ENCODE measurements at regions not wholly inside any gene's neighbourhood (a gene's known extent, or its start where the extent isn't known, plus 50 kb on each side); places are given as distances from the start of the nearest gene placed in this dataset.

DNA sequence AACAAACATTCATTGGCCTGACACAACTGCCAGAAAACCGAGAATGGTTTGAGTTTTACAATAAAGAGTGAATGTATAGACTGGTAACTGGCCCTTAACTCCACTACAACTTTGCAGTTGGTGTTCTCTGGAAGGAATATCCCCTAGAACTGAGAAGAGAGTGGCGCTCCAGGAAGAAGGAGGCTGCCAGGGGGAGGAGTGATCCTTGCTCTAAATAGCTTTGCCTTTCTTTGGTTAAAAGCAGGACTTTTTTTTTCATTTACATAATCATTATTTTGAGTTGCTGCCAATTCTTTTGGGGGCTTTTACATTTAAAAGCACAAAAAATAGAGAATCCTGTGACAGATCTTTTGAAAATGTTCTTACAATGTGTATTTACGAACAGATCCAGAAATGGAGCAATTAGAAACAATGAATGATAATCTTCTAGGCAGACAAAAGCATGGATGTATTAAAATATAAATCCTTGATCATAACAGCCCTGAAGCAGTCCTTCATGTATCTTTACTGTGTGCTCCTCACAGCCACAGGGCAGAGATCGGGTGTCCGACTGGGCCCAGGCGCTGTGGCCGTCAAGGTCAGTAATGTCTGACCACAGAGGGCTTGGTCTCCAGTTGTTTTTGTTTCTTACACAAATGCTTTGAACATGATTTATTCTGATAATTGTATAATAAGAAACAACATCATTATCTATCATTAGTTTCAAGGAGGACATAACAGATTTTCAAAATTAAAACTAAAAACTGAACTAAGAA is 612.2 kb downstream of the HDGFL1 start:
- no peak overlapping the region for H3K4me3 ChIP-seq (replicated peaks; ENCODE audit: low read depth, low read length)
- TF ChIP-seq CTCF (IDR thresholded peaks at IDR 0.05; ENCODE audit: low read length, missing control alignments), result no peak

DNA sequence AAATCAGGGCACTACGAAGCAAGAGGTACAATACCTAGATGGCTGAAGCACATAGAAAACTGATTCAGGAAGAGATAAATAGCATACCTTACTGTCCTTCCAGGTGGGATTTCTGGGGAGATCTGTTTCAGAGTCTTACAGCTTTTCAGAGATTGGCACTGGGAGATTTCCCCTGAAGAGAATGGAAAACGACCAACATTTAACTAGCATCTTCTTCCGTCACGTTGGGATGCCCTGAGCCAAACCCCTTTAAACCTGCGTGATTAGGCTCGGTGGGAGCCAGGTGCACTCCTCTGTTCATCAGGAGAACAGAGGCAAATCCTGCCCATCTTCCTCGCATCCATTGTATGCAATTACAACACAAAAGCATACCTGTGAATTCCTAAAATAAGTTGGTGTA is 614.5 kb downstream of the HDGFL1 start:
- no peak overlapping the region for H3K4me3 ChIP-seq (replicated peaks; ENCODE audit: low read depth, low read length)
- no peak for DNase-seq (ENCODE audit: low read depth)
- TF ChIP-seq CTCF (IDR thresholded peaks at IDR 0.05; ENCODE audit: low read length, missing control alignments), result no peak

More for the DNA sequence above, 612.2 kb downstream of the HDGFL1 start:
- no peak for DNase-seq (ENCODE audit: low read depth)

DNA sequence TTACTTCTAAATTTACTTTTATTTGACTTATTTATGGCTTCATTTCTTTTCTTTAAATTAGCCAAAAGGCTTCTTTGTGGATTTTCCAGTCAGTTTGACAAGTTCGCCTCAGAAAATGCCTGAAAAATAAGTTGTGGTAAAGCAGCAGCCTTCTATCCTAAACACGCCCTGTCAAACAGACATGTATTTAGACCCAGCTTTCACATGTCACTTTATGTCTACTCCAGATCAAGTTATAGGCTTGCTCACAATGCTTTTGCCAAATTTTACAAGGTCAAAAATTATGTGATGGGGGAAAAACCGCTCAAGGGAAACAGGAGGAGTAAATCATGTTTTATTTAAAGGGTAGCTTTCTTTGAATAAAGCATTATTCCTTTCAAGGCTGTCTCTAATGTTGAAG is 615.0 kb downstream of the HDGFL1 start:
- no peak overlapping the region for H3K4me3 ChIP-seq (replicated peaks; ENCODE audit: low read depth, low read length)
- DNase-seq (ENCODE audit: low read depth), result no peak
- TF ChIP-seq CTCF (IDR thresholded peaks at IDR 0.05; ENCODE audit: low read length, missing control alignments), result no peak

- DNase-seq (ENCODE audit: low read depth), result no peak
Measured at GRCh38 chr6:23195487-23195886, 626.1 kb downstream of the HDGFL1 start.

GRCh38 chr6:23199541-23199940 is 630.2 kb downstream of the HDGFL1 start:
- no peak for TF ChIP-seq CTCF (IDR thresholded peaks at IDR 0.05; ENCODE audit: low read length, missing control alignments)
- no peak overlapping the region for H3K4me3 ChIP-seq (replicated peaks; ENCODE audit: low read depth, low read length)
- DNase-seq (ENCODE audit: low read depth), result no peak

More at GRCh38 chr6:23195487-23195886, 626.1 kb downstream of the HDGFL1 start:
- no peak for TF ChIP-seq CTCF (IDR thresholded peaks at IDR 0.05; ENCODE audit: low read length, missing control alignments)
- H3K4me3 ChIP-seq (replicated peaks; ENCODE audit: low read depth, low read length), result no peak overlapping the region

GRCh38 chr6:23200946-23201345 is 631.6 kb downstream of the HDGFL1 start:
- no peak for TF ChIP-seq CTCF (IDR thresholded peaks at IDR 0.05; ENCODE audit: low read length, missing control alignments)
- no peak overlapping the region for H3K4me3 ChIP-seq (replicated peaks; ENCODE audit: low read depth, low read length)
- DNase-seq (ENCODE audit: low read depth), result no peak

GRCh38 chr6:23202207-23202606 is 632.8 kb downstream of the HDGFL1 start:
- no peak for TF ChIP-seq CTCF (IDR thresholded peaks at IDR 0.05; ENCODE audit: low read length, missing control alignments)
- no peak overlapping the region for H3K4me3 ChIP-seq (replicated peaks; ENCODE audit: low read depth, low read length)
- DNase-seq (ENCODE audit: low read depth), result no peak

All from fibroblast of pulmonary artery (primary cell).